NCI-H2081 (cell line): ENCODE measurements at regions not wholly inside any gene's neighbourhood (a gene's known extent, or its start where the extent isn't known, plus 50 kb on each side); places are given as distances from the start of the nearest gene placed in this dataset.
"Not testable (repeated sequence)": the region's sequence is repeated elsewhere in the genome, so short reads cannot be mapped to it uniquely, and the experiment has no call there.

ENCODE experiments used
- DNase-seq, 2 experiments: peaks; one replicate each; lab custom pipeline; 2025; lab: John Stamatoyannopoulos, UW

GRCh38 chr1:145482214-145482860, 56.9 kb upstream of the NBPF20 start:
- DNase-seq: not testable (repeated sequence)

- DNase-seq: not testable (repeated sequence)
Measured at GRCh38 chr1:145475962-145476361, 50.6 kb upstream of the NBPF20 start.

GRCh38 chr1:145475369-145475915, 50.0 kb upstream of the NBPF20 start:
- DNase-seq: not testable (repeated sequence)
